ENCODE measurements at regions not wholly inside any gene's neighbourhood (a gene's known extent, or its start where the extent isn't known, plus 50 kb on each side); places are given as distances from the start of the nearest gene placed in this dataset.
"Not testable (repeated sequence)": the region's sequence is repeated elsewhere in the genome, so short reads cannot be mapped to it uniquely, and the experiment has no call there.

DNA sequence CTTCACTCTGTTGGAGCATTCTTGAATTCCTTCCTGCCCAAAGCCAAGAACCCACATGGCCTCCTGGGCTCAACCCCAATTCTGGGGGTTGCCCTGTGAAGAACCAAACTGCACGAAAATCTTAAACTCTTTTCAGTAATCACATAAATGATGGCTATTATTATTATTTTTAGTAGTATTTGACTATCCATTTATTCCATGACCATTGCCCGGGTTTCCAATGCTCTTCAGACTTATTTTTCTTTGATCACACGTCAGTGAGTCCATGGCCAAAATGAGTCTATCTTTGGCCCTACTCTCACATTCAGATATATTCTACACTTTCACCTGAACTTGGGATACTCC, 185.9 kb downstream of the AVL9 start:
- DNase-seq (ENCODE audit: low spot score): no peak

DNA sequence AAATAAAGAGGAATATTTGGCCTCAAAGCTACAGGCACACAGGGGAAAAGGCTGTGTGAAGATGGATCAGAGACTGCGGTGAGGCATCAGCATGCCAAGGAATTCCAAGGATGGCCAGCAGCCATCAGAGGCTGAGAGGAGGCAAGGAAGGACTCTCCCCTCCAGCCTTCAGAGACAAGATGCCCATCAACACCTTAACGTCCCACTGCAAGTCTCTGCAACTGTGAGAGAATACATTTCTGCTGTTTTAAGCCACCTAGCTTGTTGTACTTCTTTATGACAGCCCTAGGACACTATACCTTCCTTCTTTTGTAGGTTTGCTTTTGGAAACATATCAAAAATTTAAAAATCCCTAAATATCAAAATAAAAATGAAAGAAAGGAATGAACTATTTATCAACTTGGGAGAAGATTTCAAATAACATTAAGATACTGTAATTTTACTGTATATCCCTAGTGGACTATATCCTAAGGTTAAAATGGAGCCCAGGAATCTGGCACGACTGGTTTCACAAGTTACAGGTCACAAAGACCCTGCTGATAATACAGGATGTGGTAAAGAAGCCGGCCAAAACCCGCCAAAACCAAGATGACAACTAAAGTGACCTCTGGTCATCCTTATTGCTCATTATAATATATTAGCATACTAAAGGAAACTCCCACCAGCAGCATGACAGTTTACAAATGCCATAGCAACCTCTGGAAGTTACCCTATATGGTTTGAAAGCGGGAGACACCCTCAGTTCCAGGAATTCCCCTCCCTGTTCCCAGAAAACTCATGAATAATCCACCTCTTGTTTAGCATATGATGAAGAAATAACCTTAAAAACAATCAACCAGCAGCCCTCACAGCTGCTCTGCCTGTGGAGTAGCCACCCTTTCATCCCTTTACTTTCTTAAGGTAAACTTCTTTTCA, 185.2 kb downstream of the AVL9 start:
- no peak for DNase-seq (ENCODE audit: low spot score)

DNA sequence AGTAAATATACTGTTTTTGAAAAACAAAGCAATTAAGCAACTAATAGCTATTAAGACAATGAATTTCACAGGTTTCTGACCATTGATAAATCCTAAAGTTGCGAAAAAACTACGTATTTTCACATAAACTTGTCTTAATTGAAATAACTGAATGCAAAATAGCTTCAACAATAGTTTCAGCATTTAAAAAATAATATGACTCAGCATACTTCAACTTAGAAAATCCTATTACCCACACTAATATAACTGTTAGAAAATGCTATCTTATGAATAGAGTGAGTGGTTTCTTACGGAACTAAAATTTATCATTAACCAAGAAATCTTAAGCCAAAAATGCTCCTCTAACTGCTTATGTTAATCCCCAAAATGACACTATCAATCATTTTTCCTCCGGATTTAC, 183.9 kb downstream of the AVL9 start:
- DNase-seq (ENCODE audit: low spot score): no peak

DNA sequence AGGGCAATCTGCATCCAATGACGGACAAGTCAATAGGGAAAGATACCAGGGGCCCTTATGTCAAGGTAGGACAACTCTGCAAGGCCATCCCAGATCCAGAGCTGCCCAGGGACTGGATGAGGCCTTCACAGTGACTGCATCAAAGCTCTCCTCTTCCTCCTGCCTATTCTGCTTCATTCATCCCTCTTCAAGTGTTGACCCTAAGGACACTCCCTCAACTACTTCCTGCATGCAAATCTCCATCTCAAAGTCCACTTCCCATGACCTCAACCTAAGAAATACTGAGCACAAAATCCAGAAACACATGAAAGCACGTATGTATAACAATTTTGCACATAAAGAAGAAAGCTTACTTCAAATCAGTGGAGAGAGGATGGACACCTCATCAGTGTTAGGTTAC, 182.3 kb downstream of the AVL9 start:
- no peak for DNase-seq (ENCODE audit: low spot score)

DNA sequence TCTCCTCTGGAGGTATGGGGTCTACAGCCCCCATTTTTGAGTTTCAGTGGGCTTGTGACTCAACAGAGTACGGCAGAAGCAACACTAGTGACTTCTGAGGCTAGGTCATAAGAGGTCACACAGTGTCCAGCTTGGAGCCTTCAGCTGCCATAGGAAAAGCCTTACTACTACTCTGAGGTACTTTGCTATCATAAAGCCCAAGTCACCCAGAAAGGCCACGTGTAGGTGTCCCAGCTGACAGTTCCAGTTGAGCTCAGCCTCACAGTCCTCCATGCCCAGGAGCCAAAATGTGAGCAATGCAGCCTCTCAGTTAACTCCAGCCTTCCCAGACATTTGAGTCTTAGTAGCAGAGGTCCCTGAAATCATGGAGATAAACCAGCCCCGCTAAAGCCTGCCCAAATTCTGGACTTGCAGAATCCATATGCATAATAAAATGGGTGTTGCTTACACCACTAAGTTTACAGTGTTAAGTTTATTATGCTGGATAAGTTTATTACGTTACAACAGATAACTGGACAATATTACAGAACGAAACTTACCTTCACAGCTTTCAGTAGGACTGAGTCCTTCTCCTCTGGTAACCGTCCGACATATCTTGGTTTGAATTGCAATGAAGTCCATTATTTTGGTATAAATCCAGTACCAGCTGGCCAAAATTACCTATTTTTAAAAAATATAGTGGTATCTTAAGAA, 181.1 kb downstream of the AVL9 start:
- DNase-seq (ENCODE audit: low spot score): no peak

DNA sequence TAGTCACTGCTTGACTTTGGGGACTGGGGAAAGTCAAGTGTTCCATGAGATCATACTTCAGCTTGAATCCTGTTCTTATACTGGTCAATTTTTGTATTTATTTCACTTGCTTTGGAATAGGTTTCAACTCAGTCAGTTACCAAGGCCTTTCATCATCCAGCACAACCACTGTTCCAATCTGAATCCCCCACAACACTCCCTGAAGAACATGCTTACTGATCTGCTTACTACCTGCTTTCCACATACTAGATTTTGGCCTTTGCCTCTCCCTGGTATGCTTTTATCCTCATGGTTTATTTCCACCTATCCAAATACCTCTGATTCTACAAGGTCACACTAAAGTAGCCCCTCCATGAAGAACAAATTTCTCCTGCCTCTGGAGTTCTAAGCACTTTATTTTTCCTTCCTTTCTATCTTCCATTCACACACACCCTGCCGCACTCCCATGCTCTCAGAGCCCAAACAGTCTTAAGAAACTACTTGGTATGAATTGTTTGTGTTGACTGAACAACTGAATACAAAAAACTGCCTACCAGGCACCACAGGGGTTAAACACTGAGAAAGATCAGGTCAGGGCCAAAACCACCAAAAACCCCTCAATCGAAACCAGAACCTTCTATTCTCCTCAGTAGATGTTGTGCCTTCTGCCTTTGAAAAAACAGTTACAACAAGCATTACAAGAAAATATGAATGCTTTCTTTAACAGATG, 178.1 kb downstream of the AVL9 start:
- no peak for DNase-seq (ENCODE audit: low spot score)

DNA sequence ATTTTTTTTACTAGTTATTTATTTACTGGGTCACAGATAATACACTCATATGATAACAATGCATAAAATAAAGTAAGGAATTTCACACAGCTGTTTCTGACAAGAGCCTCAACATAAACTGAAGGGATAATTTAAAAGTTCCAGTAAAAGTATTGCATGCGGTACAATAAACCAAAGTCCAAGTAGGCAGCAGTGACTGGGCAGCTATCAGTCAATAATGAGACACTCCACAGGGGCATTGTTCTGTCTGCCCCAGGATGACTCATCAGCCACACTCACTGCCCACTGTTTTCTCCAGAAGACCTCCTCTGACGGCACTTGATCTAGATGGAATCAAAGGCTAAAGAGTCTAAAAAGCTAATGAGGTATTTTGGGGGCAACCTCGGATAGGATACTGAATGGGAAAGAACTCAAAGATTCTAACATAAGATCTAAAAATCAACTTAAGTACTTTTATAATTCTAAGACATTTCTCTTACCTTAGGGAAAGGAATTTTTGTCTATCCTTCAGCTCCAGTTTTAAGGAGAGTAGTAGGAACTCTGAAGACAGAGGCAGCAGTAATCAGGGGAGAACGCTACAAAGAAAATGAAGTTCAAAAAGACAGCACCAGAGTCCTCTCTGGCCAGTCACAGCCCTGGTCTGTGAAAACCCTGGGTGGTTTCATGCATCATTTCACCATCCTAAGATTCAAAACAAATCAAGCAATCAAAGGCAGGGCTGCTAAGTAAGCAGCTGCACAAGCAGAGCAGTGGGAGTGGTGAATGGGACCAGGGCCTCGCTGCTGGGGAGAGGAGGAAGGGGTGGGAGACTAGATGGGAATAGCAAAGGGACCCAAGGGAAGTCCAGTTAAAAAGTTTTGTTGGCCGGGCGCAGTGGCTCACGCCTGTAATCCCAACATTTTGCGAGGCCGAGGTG, 175.1 kb downstream of the AVL9 start:
- DNase-seq (ENCODE audit: low spot score): no peak

DNA sequence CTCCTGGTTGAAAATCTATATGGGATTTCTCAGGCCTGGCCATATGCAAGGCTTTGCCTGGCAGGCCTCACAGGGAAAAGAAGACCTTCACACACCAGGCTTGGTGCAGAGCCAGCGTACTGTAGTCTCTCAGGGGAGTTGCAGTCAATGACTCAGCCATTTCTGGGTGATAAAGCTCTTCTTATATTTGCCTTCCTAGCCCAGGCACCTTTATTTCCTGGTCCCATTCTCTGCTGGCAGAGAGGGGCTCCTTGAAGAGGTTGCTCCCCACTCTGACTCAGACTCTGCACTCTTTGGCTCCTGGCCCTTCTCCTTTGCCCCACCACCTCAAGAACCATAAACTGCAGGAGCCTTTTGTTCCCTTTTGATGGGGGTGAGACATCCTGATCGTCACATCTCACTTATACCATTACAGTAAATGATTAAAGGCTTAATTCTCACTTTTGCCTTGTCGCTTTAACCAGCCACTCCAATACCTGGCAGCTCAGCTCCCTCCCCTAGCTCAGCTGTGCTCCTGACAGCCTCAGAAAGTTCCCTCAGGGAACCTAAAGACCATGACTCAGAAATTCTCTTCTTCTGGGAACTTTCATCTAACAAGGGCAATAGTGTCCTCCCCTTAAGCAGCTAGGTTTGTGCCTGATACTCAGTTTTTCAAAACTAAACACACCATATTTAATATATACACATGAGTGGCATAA, 174.0 kb downstream of the AVL9 start:
- not testable (repeated sequence) for DNase-seq (ENCODE audit: low spot score)

DNA sequence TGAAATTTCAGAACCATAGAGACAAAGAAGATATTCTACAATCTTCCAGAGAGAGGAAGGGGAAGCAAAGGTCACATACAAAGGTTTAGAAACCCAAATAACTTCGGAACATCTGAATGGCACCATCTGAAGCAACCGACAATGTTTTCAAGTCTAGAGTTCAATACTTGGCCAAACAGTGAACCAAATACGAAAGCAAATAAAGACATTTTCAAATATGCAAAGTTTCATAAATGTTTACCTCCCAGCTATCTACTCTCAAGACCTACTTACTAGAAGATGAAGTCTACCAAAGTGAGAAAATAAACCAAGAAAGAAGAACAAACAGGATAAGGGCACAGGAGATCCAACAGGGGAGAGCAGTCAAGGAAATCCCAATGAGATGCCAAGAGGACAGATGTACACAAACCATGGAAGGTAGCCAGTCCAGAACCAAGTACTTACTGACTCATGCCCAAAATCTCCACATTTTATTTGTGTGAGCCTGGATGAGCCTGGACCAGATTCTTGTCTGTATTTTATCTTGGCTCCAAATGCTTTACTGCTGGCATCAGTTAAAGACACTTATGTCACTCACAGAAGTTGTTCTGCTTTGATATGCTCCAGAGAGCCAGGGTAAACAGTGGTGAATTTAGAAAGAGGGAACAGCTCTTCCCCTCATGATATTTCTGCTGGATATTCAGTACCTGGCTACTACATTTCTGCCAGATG, 173.3 kb downstream of the AVL9 start:
- not testable (repeated sequence) for DNase-seq (ENCODE audit: low spot score)

DNA sequence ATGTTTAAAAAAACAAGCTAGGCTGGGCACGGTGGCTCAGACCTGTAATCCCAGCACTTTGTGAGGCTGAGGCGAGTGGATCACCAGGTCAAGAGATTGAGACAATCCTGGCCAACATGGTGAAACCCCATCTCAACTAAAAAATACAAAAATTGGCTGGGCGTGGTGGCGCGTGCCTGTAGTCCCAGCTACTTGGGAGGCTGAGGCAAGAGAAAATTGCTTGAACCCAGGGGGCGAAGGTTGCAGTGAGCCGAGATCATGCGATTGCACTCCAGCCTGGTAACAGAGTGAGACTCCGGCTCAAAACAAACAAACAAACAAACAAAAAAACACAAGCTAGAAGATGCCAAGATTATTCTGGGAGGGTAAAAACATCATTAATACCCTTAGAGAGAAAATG, 172.3 kb downstream of the AVL9 start:
- DNase-seq (ENCODE audit: low spot score): not testable (repeated sequence)

DNA sequence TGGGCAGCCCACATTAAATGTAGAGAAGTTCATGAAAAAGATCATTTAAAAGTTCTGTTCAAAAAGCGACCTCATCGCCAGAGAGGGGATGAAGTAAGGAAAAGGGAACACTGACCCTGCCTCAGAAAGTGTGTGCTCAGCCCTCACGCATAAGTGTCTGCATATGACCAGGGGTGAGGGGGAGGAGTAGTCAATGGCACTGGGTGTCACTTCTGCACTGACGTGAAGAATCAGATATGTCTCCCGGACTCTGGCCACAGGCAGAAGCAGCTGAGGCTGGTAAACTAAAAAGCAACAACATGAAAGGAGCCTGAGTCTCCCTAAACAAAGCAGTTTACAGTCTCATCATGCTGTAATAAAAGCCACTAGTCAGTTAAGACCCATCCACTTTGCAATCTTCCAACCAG, 168.5 kb downstream of the AVL9 start:
- not testable (repeated sequence) for DNase-seq (ENCODE audit: low spot score)

DNA sequence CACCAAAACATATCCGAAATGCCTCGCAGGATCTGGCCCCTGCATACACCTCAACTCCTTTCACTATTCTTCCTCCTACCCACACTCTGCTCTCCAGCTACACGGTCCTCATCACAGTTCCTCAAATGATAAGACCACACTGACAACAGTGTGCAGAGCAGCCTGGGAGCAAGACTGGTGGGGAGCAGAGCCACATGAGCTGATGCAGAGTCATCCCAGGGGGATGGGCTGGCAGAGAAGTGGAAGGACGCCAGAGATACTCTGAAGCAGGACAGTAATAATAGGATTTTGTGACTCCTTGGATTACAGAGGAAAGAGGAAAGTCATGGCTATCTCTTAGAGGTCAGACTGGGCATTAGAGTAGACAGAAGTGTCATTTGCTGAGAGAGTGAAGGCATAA, 167.2 kb downstream of the AVL9 start:
- not testable (repeated sequence) for DNase-seq (ENCODE audit: low spot score)

DNA sequence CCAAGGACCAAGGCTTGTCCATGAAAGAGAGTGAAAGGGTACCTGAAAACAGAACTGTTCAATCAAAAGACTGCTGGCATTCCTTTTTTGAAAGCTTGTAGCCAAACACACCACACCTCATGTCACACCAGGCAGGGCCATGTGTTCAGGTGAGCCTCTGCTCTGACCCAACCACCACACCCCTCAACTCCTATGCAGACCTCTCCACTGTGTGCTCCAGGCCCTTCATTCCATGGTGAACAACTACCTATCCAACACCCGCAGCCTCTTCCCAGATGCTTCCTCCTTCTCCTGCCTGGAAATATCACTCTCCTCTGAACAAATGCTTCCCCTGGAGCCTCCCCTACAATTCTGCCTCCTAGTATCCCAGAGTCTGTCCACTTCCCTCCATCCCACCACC, 166.6 kb downstream of the AVL9 start:
- DNase-seq (ENCODE audit: low spot score): no peak

DNA sequence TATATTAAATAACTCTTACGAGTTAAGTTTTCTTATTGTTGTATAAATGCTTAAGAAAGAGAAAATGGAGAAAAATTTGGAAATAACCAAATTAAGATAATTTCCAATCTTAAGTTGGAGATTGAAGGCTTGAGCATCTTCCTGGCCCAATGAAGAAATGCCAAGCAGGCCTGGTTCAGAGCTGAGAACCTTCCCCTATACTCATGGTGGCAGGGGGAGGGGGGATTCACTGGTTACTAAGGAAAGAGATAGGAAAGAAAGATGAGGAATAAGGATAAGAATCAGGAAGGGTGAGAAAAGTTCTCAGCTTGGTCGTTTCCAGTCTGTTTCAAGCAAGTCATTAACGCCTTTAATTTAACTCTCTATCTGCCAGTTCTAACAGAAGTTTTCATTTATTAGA, 166.2 kb downstream of the AVL9 start:
- DNase-seq (ENCODE audit: low spot score): no peak

DNA sequence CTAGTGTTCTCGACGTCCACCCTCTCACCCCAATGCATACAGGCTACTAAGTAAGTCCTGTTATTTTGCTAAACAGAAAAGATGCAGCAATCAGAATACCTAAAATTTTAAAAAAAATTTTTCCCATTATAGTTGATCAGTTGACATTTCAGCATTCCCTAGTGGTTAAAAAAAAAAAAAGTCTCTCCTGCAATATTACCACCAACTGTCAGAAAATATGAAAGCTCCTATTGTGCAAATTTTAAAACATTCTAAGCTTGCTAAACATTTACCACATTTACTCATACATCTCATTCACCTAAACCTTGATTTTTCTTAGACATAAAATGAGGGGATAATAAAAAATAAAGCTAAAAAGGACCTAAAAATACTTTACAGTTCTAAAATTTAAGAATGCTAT, 165.6 kb downstream of the AVL9 start:
- no peak for DNase-seq (ENCODE audit: low spot score)

DNA sequence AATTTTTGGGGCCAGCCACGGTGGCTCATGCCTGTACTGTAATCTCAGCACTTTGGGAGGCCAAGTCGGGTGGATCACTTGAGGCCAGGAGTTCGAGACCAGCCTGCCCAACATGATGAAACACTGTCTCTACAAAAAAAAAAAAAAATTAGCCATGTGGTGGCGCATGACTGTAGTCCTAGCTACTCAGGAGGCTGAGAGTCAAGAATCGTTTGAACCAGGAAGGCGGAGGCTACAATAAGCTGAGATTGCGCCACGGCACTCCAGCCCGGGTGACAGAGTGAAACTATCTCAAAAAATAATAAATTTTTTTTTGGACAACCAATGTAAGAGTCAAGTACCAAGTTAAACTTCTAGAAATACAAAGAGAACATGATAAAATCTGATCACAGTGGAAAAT, 164.6 kb downstream of the AVL9 start:
- DNase-seq (ENCODE audit: low spot score): no peak

DNA sequence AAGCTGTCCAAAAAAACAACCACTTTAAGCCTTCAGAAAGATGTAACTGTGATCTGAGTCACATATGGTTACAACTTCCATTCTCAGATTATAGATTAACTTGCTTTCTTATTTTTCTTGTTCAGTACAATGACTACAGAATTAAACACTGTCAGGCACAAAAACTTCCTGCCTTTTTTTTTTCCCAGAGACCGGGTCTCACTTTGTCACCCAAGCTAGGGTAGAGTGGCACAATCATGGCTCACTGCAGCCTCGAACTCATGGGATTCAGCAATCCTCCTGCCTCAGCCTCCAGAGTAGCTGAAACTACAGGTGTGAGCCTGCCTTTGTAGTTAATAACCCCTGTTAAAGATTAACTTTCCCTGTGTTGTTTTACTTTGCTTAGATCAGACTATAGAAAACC, 163.2 kb downstream of the AVL9 start:
- no peak for DNase-seq (ENCODE audit: low spot score)

DNA sequence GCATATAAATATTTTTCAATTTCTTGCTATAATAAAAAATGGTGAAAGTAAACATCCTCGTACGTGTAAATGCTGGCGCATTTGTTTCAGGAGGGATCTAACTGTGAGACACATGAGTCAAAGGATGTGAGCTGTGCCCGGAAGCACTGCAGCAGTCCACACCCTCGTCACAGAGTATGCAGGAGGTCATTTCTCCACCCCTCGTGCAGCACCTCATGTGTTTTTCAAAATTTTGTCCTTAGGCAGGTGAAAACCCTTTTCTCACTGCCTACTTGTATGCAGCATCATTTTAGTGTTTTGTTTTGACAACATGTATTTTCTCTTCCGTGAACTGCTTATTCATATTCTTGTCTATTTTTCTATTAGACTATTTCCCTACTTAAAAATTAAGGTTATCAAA, 162.7 kb downstream of the AVL9 start:
- no peak for DNase-seq (ENCODE audit: low spot score)

DNA sequence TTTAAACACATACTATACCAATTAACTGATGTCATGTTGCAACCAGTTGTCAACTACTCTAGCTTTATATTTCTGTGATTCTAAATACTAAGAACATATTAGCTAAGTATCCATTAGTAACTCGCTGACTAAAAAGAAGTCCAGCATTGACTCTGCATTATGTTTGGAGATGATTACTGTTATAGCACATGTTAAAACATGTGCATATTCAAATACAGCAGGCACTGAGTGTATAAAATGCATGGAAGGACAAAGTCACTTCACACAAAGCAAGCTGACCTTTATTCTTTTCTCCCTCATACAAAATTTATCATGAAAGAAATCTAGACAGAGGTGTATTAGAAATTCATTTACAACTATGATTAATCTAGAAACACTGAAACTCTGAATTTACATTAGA, 159.3 kb downstream of the AVL9 start:
- DNase-seq (ENCODE audit: low spot score): not testable (repeated sequence)

DNA sequence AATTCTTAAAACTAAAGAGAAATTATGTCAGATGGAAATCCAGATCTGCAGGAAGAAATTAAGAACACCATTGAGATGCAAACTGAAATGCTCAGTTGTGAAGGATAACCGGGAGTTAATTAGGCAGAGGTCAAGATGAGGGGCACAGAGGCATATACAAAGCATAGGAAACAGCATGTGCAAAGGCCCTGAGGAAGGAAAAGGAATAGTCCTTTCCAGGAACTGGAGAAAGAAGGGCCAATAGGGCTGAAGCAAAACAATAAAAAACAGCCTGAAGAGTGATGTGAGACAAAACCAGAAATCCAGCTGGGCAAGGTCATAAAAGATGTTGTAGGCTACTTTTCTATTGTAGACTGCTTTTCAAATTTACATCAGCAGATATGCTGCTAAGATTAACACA, 155.1 kb downstream of the AVL9 start:
- DNase-seq (ENCODE audit: low spot score): not testable (repeated sequence)

All from CD4-positive, alpha-beta T cell treated with Interleukin-15 for 4 hours (primary cell).